Fibroblast of pulmonary artery (primary cell): ENCODE measurements at regions not wholly inside any gene's neighbourhood (a gene's known extent, or its start where the extent isn't known, plus 50 kb on each side); places are given as distances from the start of the nearest gene placed in this dataset.

ENCODE experiments used
- DNase-seq: peaks from one replicate; pipeline ENCODE4 v3.0.0-alpha.2; 2010; ENCODE audit warnings: low read depth
- H3K4me3 ChIP-seq: replicated peaks from 2 replicates; pipeline ENCODE4 v1.5.1; 2011; ENCODE audit warnings: low read depth, mild to moderate bottlenecking, control low read depth, low read length, moderate library complexity
- CTCF ChIP-seq: IDR thresholded peaks from 2 replicates; pipeline ENCODE4 v1.5.1; 2011; ENCODE audit warnings: mild to moderate bottlenecking, control low read depth, low read length, inconsistent platforms; ENCODE audit errors: missing control alignments

GRCh38 chr5:54679686-54680085, 162.1 kb downstream of the SNX18 start:
- DNase-seq, result no peak
- no peak for TF ChIP-seq CTCF
- H3K4me3 ChIP-seq, result no peak overlapping the region

- TF ChIP-seq CTCF, result no peak
- no peak for DNase-seq
- H3K4me3 ChIP-seq, result no peak overlapping the region
Measured at GRCh38 chr5:54678737-54679136, 161.2 kb downstream of the SNX18 start.

- peak; percentile 44 for DNase-seq
- H3K4me3 ChIP-seq, result no peak overlapping the region
- no peak for TF ChIP-seq CTCF
Measured at GRCh38 chr5:54676481-54677340, 159.2 kb downstream of the SNX18 start.

GRCh38 chr5:54673523-54674225, 156.1 kb downstream of the SNX18 start:
- H3K4me3 ChIP-seq, result no peak overlapping the region
- peak; percentile 81 for DNase-seq
- no peak for TF ChIP-seq CTCF

- H3K4me3 ChIP-seq, result no peak overlapping the region
- TF ChIP-seq CTCF, result no peak
- DNase-seq, result no peak
Measured at GRCh38 chr5:54672871-54673270, 155.3 kb downstream of the SNX18 start.

- DNase-seq, result no peak
- no peak for TF ChIP-seq CTCF
Measured at GRCh38 chr5:54671681-54672080, 154.1 kb downstream of the SNX18 start.

More at GRCh38 chr5:54671681-54672080, 154.1 kb downstream of the SNX18 start:
- no peak overlapping the region for H3K4me3 ChIP-seq
